ENCODE measurements at regions not wholly inside any gene's neighbourhood (a gene's known extent, or its start where the extent isn't known, plus 50 kb on each side); places are given as distances from the start of the nearest gene placed in this dataset.

- Histone ChIP-seq H3K56ac (replicated peaks; ENCODE audit: insufficient read length, low read depth, low read length) (no peak overlapping the region), H3K27me3 (replicated peaks in 1 of 4; ENCODE audit: control insufficient read depth in 3 of 4, extremely low read depth in 1 of 4, insufficient read depth in 3 of 4, low read length in 3 of 4) (no peaks in the 10 kb centered on the region), H3K27ac (ENCODE audit: low read depth, low read length) (no peak overlapping the region), H2BK5ac (ENCODE audit: low read depth, low read length) (no peak overlapping the region), H3K4ac (replicated peaks; ENCODE audit: insufficient read length, low read depth, low read length) (no peak overlapping the region), H3K36me3 (ENCODE audit: control insufficient read depth in 2 of 4, insufficient read depth in 4 of 4, low read length in 3 of 4) (no peaks in the 10 kb centered on the region), H4K91ac (replicated peaks; ENCODE audit: insufficient read length, low read length) (no peak overlapping the region), H2BK15ac (ENCODE audit: low read length) (no peak overlapping the region), H3K79me2 (ENCODE audit: control insufficient read depth in 1 of 2, insufficient read depth in 2 of 2, low read length in 2 of 2) (no peaks in the 10 kb centered on the region), H3K4me1 (replicated peaks in 1 of 4; ENCODE audit: control insufficient read depth in 3 of 4, insufficient read depth in 4 of 4, low read length in 3 of 4) (peaks cover 0 to 5% (median 1%) of the 10 kb centered on the region in 4 experiments; a peak in 2 of 7 replicates), H3K18ac (ENCODE audit: extremely low read depth, low read length) (no peak overlapping the region), H4K20me1 (replicated peaks in 1 of 2; ENCODE audit: control insufficient read depth in 1 of 2, insufficient read depth in 2 of 2, low read length in 2 of 2) (no peaks in the 10 kb centered on the region), H3K9ac (replicated peaks in 1 of 4; ENCODE audit: extremely low read depth in 1 of 4, low read depth in 3 of 4, low read length in 3 of 4) (no peak overlapping the region), H2BK12ac (ENCODE audit: low read depth, low read length) (no peak overlapping the region), H3K4me3 (ENCODE audit: extremely low read depth in 1 of 4, insufficient read depth in 2 of 4, low read depth in 3 of 4, low read length in 4 of 4) (no peak overlapping the region), H4K8ac (ENCODE audit: extremely low read depth, insufficient read depth, low read length) (no peak overlapping the region), H3K4me2 (ENCODE audit: insufficient read depth in 1 of 2, low read depth in 2 of 2, low read length in 2 of 2) (no peak overlapping the region), H2BK120ac (replicated peaks; ENCODE audit: low read depth, low read length) (no peak overlapping the region), H2BK20ac (ENCODE audit: low read length) (no peak overlapping the region), H3K23me2 (ENCODE audit: low read depth, low read length) (no peaks in the 10 kb centered on the region), H2AK5ac (ENCODE audit: low read depth, low read length) (no peak overlapping the region), H3K14ac (ENCODE audit: insufficient read length) (no peak overlapping the region), H2AFZ (ENCODE audit: low read length) (no peak overlapping the region), H4K5ac (ENCODE audit: insufficient read length, low read depth, low read length) (no peak overlapping the region), H3K79me1 (ENCODE audit: low read depth, low read length) (no peaks in the 10 kb centered on the region), H3K9me3 (ENCODE audit: insufficient read depth in 2 of 2, low read depth in 1 of 2, low read length in 1 of 2) (no peaks in the 10 kb centered on the region), H3K23ac (ENCODE audit: insufficient read length) (no peak overlapping the region)
- FAIRE-seq (no peak), DNase-seq (ENCODE audit: low read depth in 1 of 2, low spot score in 2 of 2) (no peak)
- 82% methylated on average over 6 of the region's 6 CpGs; no CpG with 5 or more reads in 1 of the 2 experiments for WGBS, 2 experiments (ENCODE audit: extremely low coverage in 1 of 2, insufficient coverage in 1 of 2, insufficient read length in 1 of 2, insufficient replicate concordance in 2 of 2, low coverage in 1 of 2, low lambda C conversion rate in 2 of 2, missing lambda C conversion rate in 1 of 2)
- ChIA-PET CTCF (ENCODE audit: partially characterized antibody) (interaction anchor here (1.0 kb wide), 1 partner anchor 18 kb away, joined by 3 read pairs; no protein-coding TSS in a partner anchor), POLR2A (ENCODE audit: partially characterized antibody) (no interaction called here)
- no peak for TF ChIP-seq RNF2 (IDR thresholded peaks at IDR 0.05; ENCODE audit: borderline replicate concordance, low read depth, low read length, missing control alignments, poor library complexity, severe bottlenecking)
- no peak for TF ChIP-seq ZNF274 (IDR thresholded peaks at IDR 0.05; ENCODE audit: borderline replicate concordance, extremely low read depth, low read length)
- no peak for TF ChIP-seq PHF8 (conservative IDR thresholded peaks at IDR 0.05; ENCODE audit: low read depth, low read length)
- TF ChIP-seq FOSL1 (IDR thresholded peaks at IDR 0.05; ENCODE audit: insufficient read depth, low read depth, low read length) = no peak
- TF ChIP-seq CHD2 (IDR thresholded peaks at IDR 0.05; ENCODE audit: low read length) = no peak
- TF ChIP-seq, protein P1, sequence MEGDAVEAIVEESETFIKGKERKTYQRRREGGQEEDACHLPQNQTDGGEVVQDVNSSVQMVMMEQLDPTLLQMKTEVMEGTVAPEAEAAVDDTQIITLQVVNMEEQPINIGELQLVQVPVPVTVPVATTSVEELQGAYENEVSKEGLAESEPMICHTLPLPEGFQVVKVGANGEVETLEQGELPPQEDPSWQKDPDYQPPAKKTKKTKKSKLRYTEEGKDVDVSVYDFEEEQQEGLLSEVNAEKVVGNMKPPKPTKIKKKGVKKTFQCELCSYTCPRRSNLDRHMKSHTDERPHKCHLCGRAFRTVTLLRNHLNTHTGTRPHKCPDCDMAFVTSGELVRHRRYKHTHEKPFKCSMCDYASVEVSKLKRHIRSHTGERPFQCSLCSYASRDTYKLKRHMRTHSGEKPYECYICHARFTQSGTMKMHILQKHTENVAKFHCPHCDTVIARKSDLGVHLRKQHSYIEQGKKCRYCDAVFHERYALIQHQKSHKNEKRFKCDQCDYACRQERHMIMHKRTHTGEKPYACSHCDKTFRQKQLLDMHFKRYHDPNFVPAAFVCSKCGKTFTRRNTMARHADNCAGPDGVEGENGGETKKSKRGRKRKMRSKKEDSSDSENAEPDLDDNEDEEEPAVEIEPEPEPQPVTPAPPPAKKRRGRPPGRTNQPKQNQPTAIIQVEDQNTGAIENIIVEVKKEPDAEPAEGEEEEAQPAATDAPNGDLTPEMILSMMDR (IDR thresholded peaks at IDR 0.05; ENCODE audit: control extremely low read depth in 1 of 3, insufficient read depth in 1 of 3, low read depth in 1 of 3, low read length in 3 of 3) = no peak
- TF ChIP-seq JUND (IDR thresholded peaks at IDR 0.05; ENCODE audit: low read length) = no peak
- no peak for TF ChIP-seq KDM5A (IDR thresholded peaks at IDR 0.05; ENCODE audit: low read length)
- no peak for TF ChIP-seq CBX8 (IDR thresholded peaks at IDR 0.05; ENCODE audit: borderline replicate concordance, low read depth, low read length)
- no peak for TF ChIP-seq BRCA1 (IDR thresholded peaks at IDR 0.05; ENCODE audit: low read depth, low read length)
- TF ChIP-seq HDAC6 (IDR thresholded peaks at IDR 0.05; ENCODE audit: low read depth, low read length) = no peak
- TF ChIP-seq NANOG (IDR thresholded peaks at IDR 0.05; ENCODE audit: insufficient read depth, low read depth, low read length, poor library complexity, severe bottlenecking) = no peak
These were observed 101.0 kb downstream of the ZIC5 start for GRCh38 chr13:99870541-99870940.

Data from H1 (cell line).